Gastrocnemius medialis (tissue), 4 donors: ENCODE measurements at regions not wholly inside any gene's neighbourhood (a gene's known extent, or its start where the extent isn't known, plus 50 kb on each side); places are given as distances from the start of the nearest gene placed in this dataset.

Source experiments
- ATAC-seq, 2 donors: fragments of 150-250 bp; one replicate each; pipeline ENCODE4 v1.9.1; 2016
- DNase-seq, 2 donors: peaks; one replicate each; pipeline ENCODE4 v3.0.0-alpha.2; 2019
- H3K27ac ChIP-seq, 4 donors: fragments of 200-600 bp; sonication (generic); 1 replicate in 1 of 4; 2 replicates in 3 of 4; pipeline ENCODE4 v1.5.1; 2016 to 2018; ENCODE audit warnings: mild to moderate bottlenecking in 2 of 4, moderate library complexity in 1 of 4
- H3K27me3 ChIP-seq, 3 donors: fragments of 200-600 bp; sonication (generic) in 2 of 3; 1 replicate in 1 of 3; 2 replicates in 2 of 3; pipeline versions ENCODE4 v1.5.1 to v1.6.0; 2016 to 2019; ENCODE audit warnings: mild to moderate bottlenecking in 1 of 3, moderate library complexity in 1 of 3
- H3K36me3 ChIP-seq, 2 donors: fragments of 200-600 bp; sonication (generic) in 1 of 2; one replicate each; pipeline ENCODE4 v1.5.1; 2017 to 2018
- H3K4me1 ChIP-seq, 2 donors: fragments of 200-600 bp; sonication (generic) in 1 of 2; one replicate each; pipeline ENCODE4 v1.5.1; 2016 to 2017; ENCODE audit warnings: mild to moderate bottlenecking in 2 of 2
- H3K4me3 ChIP-seq, 4 donors: fragments of 200-600 bp; sonication (generic) in 3 of 4; 1 replicate in 1 of 4; 2 replicates in 3 of 4; pipeline ENCODE4 v1.5.1; 2016 to 2019; ENCODE audit warnings: mild to moderate bottlenecking in 2 of 4
- H3K9me3 ChIP-seq, 3 donors: fragments of 200-600 bp; sonication (generic) in 2 of 3; 1 replicate in 1 of 3; 2 replicates in 2 of 3; pipeline ENCODE4 v1.5.1; 2016 to 2019
- CTCF ChIP-seq, 5 experiments: fragments of 450-650 bp in 3 of 5; fragments of 200-600 bp in 2 of 5; sonication (generic) in 2 of 5; IDR thresholded peaks in 4 of 5; conservative IDR thresholded peaks in 1 of 5; 1 replicate in 4 of 5; 2 replicates in 1 of 5; pipeline ENCODE4 v1.5.1; 2016 to 2019; ENCODE audit warnings: antibody characterized with exemption in 5 of 5, mild to moderate bottlenecking in 3 of 5, moderate library complexity in 3 of 5
- POLR2A ChIP-seq, 2 donors: fragments of 450-650 bp; IDR thresholded peaks; one replicate each; pipeline ENCODE4 v1.6.1; 2017; ENCODE audit warnings: antibody characterized with exemption in 2 of 2, mild to moderate bottlenecking in 2 of 2, moderate library complexity in 2 of 2
- in situ Hi-C, 4 donors: fragments of 200-750 bp; cut with MboI; loops; one replicate each; pipeline versions ENCODE4 v1.15.0 to v1.8.0; 2017; ENCODE audit warnings: low sequenced_read_pairs in 4 of 4
- intact Hi-C: fragments of 100-400 bp; cut with DNase I; formaldehyde crosslinking; loops from one replicate; pipeline ENCODE4 v1.15.1; 2023; ENCODE audit warnings: low total_unique reads

DNA sequence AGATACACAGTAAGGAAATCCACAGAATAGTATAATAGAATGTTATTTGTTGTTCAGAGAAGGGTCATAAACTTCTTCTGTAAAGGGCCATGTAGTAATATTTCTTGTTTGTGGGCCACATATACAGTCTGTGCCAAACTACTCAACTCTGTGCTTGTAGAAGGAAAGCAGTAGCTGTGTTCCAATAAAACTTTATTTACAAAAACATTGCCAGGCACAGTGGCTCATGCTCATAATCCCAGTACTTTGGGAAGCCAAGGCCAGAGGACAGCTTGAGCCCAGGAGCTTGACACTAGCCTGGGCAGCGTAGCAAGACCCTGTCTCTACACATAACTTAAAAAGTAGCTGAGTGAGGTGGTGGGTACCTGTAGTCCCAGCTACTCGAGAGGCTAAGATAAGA, 612.8 kb upstream of the PSMD7 start:
- no peaks in the 10 kb centered on the region for H3K4me1 ChIP-seq
- DNase-seq: no peak
- H3K27me3 ChIP-seq: no peaks in the 10 kb centered on the region
- no peak overlapping the region for H3K27ac ChIP-seq
- H3K4me3 ChIP-seq: no peak overlapping the region
- in situ Hi-C loops (no loop called here), intact Hi-C loops (no loop called here)
- H3K9me3 ChIP-seq: no peaks in the 10 kb centered on the region
- H3K36me3 ChIP-seq: no peaks in the 10 kb centered on the region
- no peak for TF ChIP-seq CTCF (IDR thresholded peaks at IDR 0.05 in 4 of 5, conservative IDR thresholded peaks at IDR 0.05 in 1 of 5)
- no peak for ATAC-seq

GRCh38 chr16:73672135-73672534, 624.2 kb upstream of the ZFHX3 start:
- Histone ChIP-seq H3K4me1 (no peaks in the 10 kb centered on the region), H3K9me3 (no peaks in the 10 kb centered on the region), H3K4me3 (no peak overlapping the region), H3K36me3 (no peaks in the 10 kb centered on the region), H3K27me3 (no peaks in the 10 kb centered on the region), H3K27ac (no peak overlapping the region)
- TF ChIP-seq CTCF (IDR thresholded peaks at IDR 0.05 in 4 of 5, conservative IDR thresholded peaks at IDR 0.05 in 1 of 5): no peak
- no peak for TF ChIP-seq POLR2A (IDR thresholded peaks at IDR 0.05)
- intact Hi-C loops (no loop called here), in situ Hi-C loops (no loop called here)
- no peak for ATAC-seq
- DNase-seq: no peak

DNA sequence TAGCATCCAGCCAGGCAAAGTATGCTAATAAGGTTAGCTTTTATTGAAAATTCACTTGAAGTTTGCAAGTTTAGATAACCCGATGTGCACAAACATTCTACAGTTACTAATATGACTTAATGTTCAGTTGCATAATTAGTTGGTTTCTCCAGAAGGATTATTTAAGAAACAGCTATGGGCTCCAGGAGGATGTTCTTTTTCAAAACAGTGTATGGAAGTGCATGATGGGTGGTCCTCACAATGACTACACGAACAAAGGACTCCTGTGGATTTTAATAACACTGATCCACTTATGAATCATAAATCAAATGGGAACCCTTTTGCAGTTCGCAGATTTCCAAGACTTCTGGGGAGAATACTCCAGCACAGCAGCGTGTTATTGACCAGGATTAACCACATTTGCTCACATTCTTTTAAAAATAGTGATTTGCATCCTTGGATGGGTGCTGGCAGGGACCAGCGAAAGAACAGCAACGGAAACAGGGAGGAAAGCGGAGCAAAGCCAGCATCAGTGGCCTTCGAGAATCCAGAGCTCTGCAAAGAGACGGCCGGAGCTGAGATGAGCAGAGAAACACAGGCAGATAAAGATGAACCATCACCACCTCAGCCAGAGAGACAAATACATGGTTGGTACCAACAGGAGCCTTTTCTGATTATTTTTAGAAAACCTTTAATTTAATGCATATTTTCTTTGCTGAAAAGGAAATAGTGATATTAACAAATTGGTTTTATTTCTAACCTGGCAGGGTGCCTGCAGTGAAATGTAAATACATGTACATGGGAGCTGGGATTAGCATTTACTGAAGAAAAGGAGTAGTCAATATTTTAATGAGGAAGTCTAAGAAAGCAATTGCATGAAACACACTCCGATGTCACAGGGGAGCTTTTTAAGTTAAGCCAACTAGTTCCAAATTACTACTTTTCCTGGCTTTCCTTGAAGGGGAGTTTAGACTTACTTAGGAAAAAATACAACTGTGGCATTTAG, 623.2 kb upstream of the ZFHX3 start:
- Histone ChIP-seq H3K4me3 (no peak overlapping the region), H3K27me3 (no peaks in the 10 kb centered on the region), H3K27ac (no peak overlapping the region), H3K4me1 (no peaks in the 10 kb centered on the region), H3K9me3 (no peaks in the 10 kb centered on the region), H3K36me3 (no peaks in the 10 kb centered on the region)
- no peak for ATAC-seq
- TF ChIP-seq CTCF (IDR thresholded peaks at IDR 0.05 in 4 of 5, conservative IDR thresholded peaks at IDR 0.05 in 1 of 5) (no peak), POLR2A (IDR thresholded peaks at IDR 0.05) (no peak)
- intact Hi-C loops: no loop called here
- DNase-seq: no peak
- in situ Hi-C loops: no loop called here

GRCh38 chr16:73669535-73670274, 621.8 kb upstream of the ZFHX3 start:
- TF ChIP-seq POLR2A (IDR thresholded peaks at IDR 0.05): no peak
- TF ChIP-seq CTCF (IDR thresholded peaks at IDR 0.05 in 4 of 5, conservative IDR thresholded peaks at IDR 0.05 in 1 of 5): no peak
- ATAC-seq (no peak), DNase-seq (no peak)
- in situ Hi-C loops: no loop called here
- no peaks in the 10 kb centered on the region for H3K36me3 ChIP-seq
- no peak overlapping the region for H3K27ac ChIP-seq
- H3K4me3 ChIP-seq: no peak overlapping the region
- no peaks in the 10 kb centered on the region for H3K4me1 ChIP-seq
- intact Hi-C loops: no loop called here
- H3K27me3 ChIP-seq: no peaks in the 10 kb centered on the region
- no peaks in the 10 kb centered on the region for H3K9me3 ChIP-seq
